Smooth muscle cell (in vitro differentiated cells): ENCODE measurements at regions not wholly inside any gene's neighbourhood (a gene's known extent, or its start where the extent isn't known, plus 50 kb on each side); places are given as distances from the start of the nearest gene placed in this dataset.
A peak's percentile ranks its signal among the peaks of the same experiment; 100 is the strongest.

ENCODE experiments used
- DNase-seq: peaks from one replicate; lab custom pipeline; 2025; ENCODE audit not compliant: unreplicated experiment; lab: John Stamatoyannopoulos, UW
- H2AFZ ChIP-seq: fragments of 200-600 bp; sonication (generic); 2 replicates; pipeline ENCODE4 v1.6.0; 2016; ENCODE audit warnings: antibody characterized with exemption, low read depth, mild to moderate bottlenecking
- H3F3A ChIP-seq: fragments of 200-600 bp; sonication (generic); 2 replicates; pipeline ENCODE4 v1.6.0; 2017; ENCODE audit warnings: antibody characterized with exemption, low read depth
- H3K27ac ChIP-seq: fragments of 200-600 bp; sonication (generic); 2 replicates; pipeline ENCODE4 v1.5.1; 2016; ENCODE audit warnings: low read depth, mild to moderate bottlenecking
- H3K27me3 ChIP-seq: fragments of 200-600 bp; sonication (generic); 2 replicates; pipeline ENCODE4 v1.6.1; 2016; ENCODE audit warnings: low read depth, mild to moderate bottlenecking
- H3K36me3 ChIP-seq: fragments of 200-600 bp; sonication (generic); 2 replicates; pipeline ENCODE4 v1.5.1; 2016; ENCODE audit warnings: low read depth
- H3K4me1 ChIP-seq: fragments of 200-600 bp; sonication (generic); 2 replicates; pipeline ENCODE4 v1.5.1; 2016; ENCODE audit warnings: low read depth
- H3K4me2 ChIP-seq: fragments of 200-600 bp; sonication (generic); 2 replicates; pipeline ENCODE4 v1.6.0; 2016; ENCODE audit warnings: mild to moderate bottlenecking
- H3K4me3 ChIP-seq: fragments of 200-600 bp; sonication (generic); 2 replicates; pipeline ENCODE4 v1.5.1; 2016; ENCODE audit warnings: mild to moderate bottlenecking
- H3K79me2 ChIP-seq: fragments of 200-600 bp; sonication (generic); 2 replicates; pipeline ENCODE4 v1.6.0; 2016; ENCODE audit warnings: low read depth, mild to moderate bottlenecking
- H3K9ac ChIP-seq: fragments of 200-600 bp; sonication (generic); 2 replicates; pipeline ENCODE4 v1.6.0; 2016; ENCODE audit warnings: low read depth
- H3K9me3 ChIP-seq: fragments of 200-600 bp; sonication (generic); replicated peaks from 2 replicates; pipeline ENCODE4 v1.5.1; 2016; ENCODE audit warnings: low read depth
- H4K20me1 ChIP-seq: fragments of 200-600 bp; sonication (generic); 2 replicates; pipeline ENCODE4 v1.6.0; 2016; ENCODE audit warnings: low read depth
- WGBS: methylation state at CpG from one replicate; pipeline ENCODE4 v1.1.7; 2016; ENCODE audit warnings: low lambda C conversion rate; 5-methylcytosine and 5-hydroxymethylcytosine counted together
- TF ChIP-seq, protein P1 (sequence below): fragments of 200-600 bp; sonication (generic); IDR thresholded peaks from 2 replicates; pipeline ENCODE4 v1.5.1; 2017; ENCODE audit warnings: borderline replicate concordance, mild to moderate bottlenecking, antibody characterized with exemption; ENCODE audit not compliant: insufficient read depth, poor library complexity, severe bottlenecking

DNA sequence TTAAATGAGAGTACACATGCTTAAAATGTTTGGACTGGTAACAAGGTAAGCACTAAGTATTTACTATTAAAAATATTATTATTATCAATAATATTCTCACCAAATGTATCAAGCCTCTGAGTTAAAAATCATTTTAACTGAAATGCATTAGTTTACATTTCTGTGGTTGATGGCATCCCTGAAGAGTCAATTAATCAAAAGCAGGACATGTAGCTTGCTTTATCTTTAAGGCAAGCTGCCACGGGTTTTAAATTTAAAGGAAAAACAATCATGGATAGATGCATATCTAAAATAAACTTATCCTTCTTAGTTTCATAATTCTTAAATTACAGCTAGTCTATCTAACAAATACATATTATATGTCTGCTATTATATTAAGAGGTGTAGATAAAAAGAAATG lies 584.8 kb upstream of the INTU start:
- H3K4me1 ChIP-seq: no peaks in the 10 kb centered on the region
- no peaks in the 10 kb centered on the region for H3K79me2 ChIP-seq
- H2AFZ ChIP-seq: peak overlapping the region; percentile 50
- H4K20me1 ChIP-seq: no peaks in the 10 kb centered on the region
- H3K9me3 ChIP-seq: no peaks in the 10 kb centered on the region
- no peaks in the 10 kb centered on the region for H3F3A ChIP-seq
- TF ChIP-seq, protein P1, sequence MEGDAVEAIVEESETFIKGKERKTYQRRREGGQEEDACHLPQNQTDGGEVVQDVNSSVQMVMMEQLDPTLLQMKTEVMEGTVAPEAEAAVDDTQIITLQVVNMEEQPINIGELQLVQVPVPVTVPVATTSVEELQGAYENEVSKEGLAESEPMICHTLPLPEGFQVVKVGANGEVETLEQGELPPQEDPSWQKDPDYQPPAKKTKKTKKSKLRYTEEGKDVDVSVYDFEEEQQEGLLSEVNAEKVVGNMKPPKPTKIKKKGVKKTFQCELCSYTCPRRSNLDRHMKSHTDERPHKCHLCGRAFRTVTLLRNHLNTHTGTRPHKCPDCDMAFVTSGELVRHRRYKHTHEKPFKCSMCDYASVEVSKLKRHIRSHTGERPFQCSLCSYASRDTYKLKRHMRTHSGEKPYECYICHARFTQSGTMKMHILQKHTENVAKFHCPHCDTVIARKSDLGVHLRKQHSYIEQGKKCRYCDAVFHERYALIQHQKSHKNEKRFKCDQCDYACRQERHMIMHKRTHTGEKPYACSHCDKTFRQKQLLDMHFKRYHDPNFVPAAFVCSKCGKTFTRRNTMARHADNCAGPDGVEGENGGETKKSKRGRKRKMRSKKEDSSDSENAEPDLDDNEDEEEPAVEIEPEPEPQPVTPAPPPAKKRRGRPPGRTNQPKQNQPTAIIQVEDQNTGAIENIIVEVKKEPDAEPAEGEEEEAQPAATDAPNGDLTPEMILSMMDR: no peak
- H3K4me2 ChIP-seq: peak overlapping the region; percentile 12
- H3K4me3 ChIP-seq: no peak overlapping the region
- WGBS: 38% methylated on average over 1 of the region's 1 CpG
- H3K27me3 ChIP-seq: no peaks in the 10 kb centered on the region
- no peaks in the 10 kb centered on the region for H3K36me3 ChIP-seq
- H3K9ac ChIP-seq: no peak overlapping the region
- no peak overlapping the region for H3K27ac ChIP-seq
- DNase-seq: no peak

DNA sequence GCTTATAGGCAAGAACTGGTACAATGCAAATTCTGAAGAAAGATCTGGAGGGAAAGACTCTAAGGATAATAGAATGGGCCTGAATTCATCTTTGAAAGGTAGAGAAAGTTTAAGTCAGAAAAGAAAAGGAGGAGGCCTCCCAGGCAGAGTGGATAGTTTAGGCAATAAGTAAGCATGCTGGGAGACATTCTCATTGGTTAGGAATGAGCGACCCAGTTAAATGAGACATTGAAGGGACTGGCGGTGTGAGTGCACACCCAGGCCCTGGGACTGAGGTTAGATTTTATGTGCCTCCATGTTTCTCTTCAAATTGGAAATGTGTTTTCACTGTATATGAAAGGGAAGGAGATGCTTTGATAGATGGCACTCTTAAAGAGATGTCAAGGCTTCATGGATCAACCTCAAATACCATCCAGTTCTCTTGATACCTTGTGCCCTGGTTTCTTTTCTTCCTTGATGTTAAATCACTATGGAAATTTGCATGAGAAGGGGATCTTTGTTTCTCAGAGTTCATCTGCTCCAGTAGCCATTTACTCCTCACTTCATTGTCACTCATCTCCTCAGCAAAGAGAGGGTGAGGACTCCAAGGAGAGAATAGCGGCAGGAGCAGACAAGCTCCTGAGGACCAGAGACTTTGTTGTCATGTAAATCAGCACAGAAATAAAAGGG lies 584.2 kb upstream of the INTU start:
- Histone ChIP-seq H3F3A (no peaks in the 10 kb centered on the region), H2AFZ (peak overlapping the region; percentile 50), H3K36me3 (no peaks in the 10 kb centered on the region), H3K27me3 (no peaks in the 10 kb centered on the region), H3K4me1 (no peaks in the 10 kb centered on the region), H4K20me1 (no peaks in the 10 kb centered on the region), H3K4me2 (peak overlapping the region; percentile 12), H3K9me3 (no peaks in the 10 kb centered on the region), H3K4me3 (no peak overlapping the region), H3K27ac (no peak overlapping the region), H3K9ac (no peak overlapping the region), H3K79me2 (no peaks in the 10 kb centered on the region)
- no peak for DNase-seq
- 87% methylated on average over 3 of the region's 3 CpGs for WGBS
- TF ChIP-seq, protein P1: no peak

GRCh38 chr4:127049526-127049925 lies 583.2 kb upstream of the INTU start:
- no peaks in the 10 kb centered on the region for H3K4me1 ChIP-seq
- no peaks in the 10 kb centered on the region for H3K27me3 ChIP-seq
- no peak overlapping the region for H2AFZ ChIP-seq
- H3K27ac ChIP-seq: no peak overlapping the region
- no peaks in the 10 kb centered on the region for H4K20me1 ChIP-seq
- no peak for DNase-seq
- 63% methylated on average over 4 of the region's 4 CpGs for WGBS
- no peak overlapping the region for H3K9ac ChIP-seq
- no peaks in the 10 kb centered on the region for H3K79me2 ChIP-seq
- H3F3A ChIP-seq: no peaks in the 10 kb centered on the region
- H3K4me3 ChIP-seq: no peak overlapping the region
- no peaks in the 10 kb centered on the region for H3K36me3 ChIP-seq
- no peaks in the 10 kb centered on the region for H3K9me3 ChIP-seq
- TF ChIP-seq, protein P1: no peak
- H3K4me2 ChIP-seq: no peak overlapping the region

DNA sequence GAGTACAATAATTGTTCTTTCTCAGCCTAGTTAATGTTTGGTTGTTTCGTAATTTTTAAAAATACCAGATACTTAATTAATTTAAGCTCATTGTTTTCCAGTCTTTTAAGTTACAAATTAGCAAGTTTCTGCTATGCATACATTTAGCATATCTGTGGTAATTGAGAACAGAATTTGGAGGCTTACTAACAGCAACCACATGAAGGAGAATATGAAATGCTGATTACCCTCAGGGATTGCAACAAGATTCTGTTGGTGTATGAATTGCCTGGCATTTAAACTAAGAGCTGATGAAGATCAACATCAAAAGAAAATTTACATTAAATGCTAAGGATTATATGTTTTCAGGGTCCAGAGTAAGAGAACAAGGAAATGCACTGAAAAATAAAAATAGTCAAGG lies 580.0 kb upstream of the INTU start:
- Histone ChIP-seq H3K4me1 (no peaks in the 10 kb centered on the region), H3K4me3 (no peak overlapping the region), H3K27me3 (no peaks in the 10 kb centered on the region), H3K4me2 (no peak overlapping the region), H3F3A (no peaks in the 10 kb centered on the region), H3K27ac (no peak overlapping the region), H3K9me3 (no peaks in the 10 kb centered on the region), H3K9ac (no peak overlapping the region), H3K79me2 (no peaks in the 10 kb centered on the region), H4K20me1 (no peaks in the 10 kb centered on the region), H3K36me3 (no peaks in the 10 kb centered on the region), H2AFZ (no peak overlapping the region)
- no peak for DNase-seq
- TF ChIP-seq, protein P1: no peak
- WGBS: 96% methylated on average over 1 of the region's 1 CpG
